Pancreas (tissue), 10 donors: ENCODE measurements at regions not wholly inside any gene's neighbourhood (a gene's known extent, or its start where the extent isn't known, plus 50 kb on each side); places are given as distances from the start of the nearest gene placed in this dataset.
"Not testable (repeated sequence)": the region's sequence is repeated elsewhere in the genome, so short reads cannot be mapped to it uniquely, and the experiment has no call there.

ENCODE experiments used
- ATAC-seq, 4 donors: fragments of 200-7000 bp; cut with Tn5 transposase; one replicate each; pipeline versions ENCODE4 v1.8.0 to v1.9.1; 2020; ENCODE audit warnings: mild to moderate bottlenecking in 4 of 4, moderate library complexity in 4 of 4
- DNase-seq, 6 donors: peaks; one replicate each; pipeline ENCODE4 v3.0.0-alpha.2; 2020
- FAIRE-seq: peaks from 2 replicates; lab custom pipeline; 2012; peaks lifted over from hg19 to GRCh38; lab: Jason Lieb, UNC
- H3K27ac ChIP-seq, 4 donors: fragments of 200-600 bp; sonication (generic); 1 replicate in 3 of 4; 2 replicates in 1 of 4; pipeline versions ENCODE4 v1.5.0 to v1.8.0; 2020
- H3K27me3 ChIP-seq, 4 donors: fragments of 200-600 bp; one replicate each; pipeline ENCODE4 v1.8.0; 2021
- H3K36me3 ChIP-seq, 3 donors: fragments of 200-600 bp; sonication (generic) in 1 of 3; one replicate each; pipeline versions ENCODE4 v1.5.0 to v1.8.0; 2020 to 2021
- H3K4me1 ChIP-seq, 3 donors: fragments of 200-600 bp; one replicate each; pipeline ENCODE4 v1.8.0; 2021
- H3K4me3 ChIP-seq, 4 donors: fragments of 200-600 bp; sonication (generic) in 2 of 4; one replicate each; pipeline versions ENCODE4 v1.5.0 to v1.8.0; 2020 to 2021
- H3K9me3 ChIP-seq, 4 donors: fragments of 200-600 bp; one replicate each; pipeline ENCODE4 v1.8.0; 2021
- WGBS, 2 donors: extraction: QIAGEN DNeasy Blood & Tissue Kit; methylation state at CpG; one replicate each; pipeline ENCODE4 v1.1.7; 2013; 5-methylcytosine and 5-hydroxymethylcytosine counted together
- intact Hi-C, 3 donors: fragments of 100-400 bp; cut with DNase I; formaldehyde crosslinking; loops; one replicate each; pipeline versions ENCODE4 v1.11.1 to v1.14.2; 2022
- TF ChIP-seq, protein P1 (sequence below), 4 donors: fragments of 200-600 bp; sonication (generic) in 3 of 4; IDR thresholded peaks; one replicate each; pipeline versions ENCODE4 v1.5.0 to v1.8.0; 2021; ENCODE audit warnings: antibody characterized with exemption in 4 of 4
- donor health status: healthy with polysubstance abuse.
- donor health status: DM: no; HTN: no; CAD: no; lungs with moderate emphysema.
- donor health status: DM: no; HTN: no; CAD: no.
- donor health status: control.
- donor health status: control.
- donor health status: Bipolar disorder and iron deficiency.
- donor health status: DM: yes; HTN: yes; CAD: no.
- donor health status: DM: no; HTN: no; CAD: no.
- donor health status: DM: no; HTN: no; CAD: no.
- donor health status: DM: yes; HTN: yes; CAD: no.

- no peaks in the 10 kb centered on the region for H3K36me3 ChIP-seq
- DNase-seq: no peak
- no peak overlapping the region for H3K27ac ChIP-seq
- FAIRE-seq: no peak
- no peaks in the 10 kb centered on the region for H3K27me3 ChIP-seq
- 22 to 27% methylated on average over 2 of the region's 2 CpGs for WGBS, 2 donors
- H3K4me3 ChIP-seq: no peak overlapping the region
- TF ChIP-seq, protein P1, sequence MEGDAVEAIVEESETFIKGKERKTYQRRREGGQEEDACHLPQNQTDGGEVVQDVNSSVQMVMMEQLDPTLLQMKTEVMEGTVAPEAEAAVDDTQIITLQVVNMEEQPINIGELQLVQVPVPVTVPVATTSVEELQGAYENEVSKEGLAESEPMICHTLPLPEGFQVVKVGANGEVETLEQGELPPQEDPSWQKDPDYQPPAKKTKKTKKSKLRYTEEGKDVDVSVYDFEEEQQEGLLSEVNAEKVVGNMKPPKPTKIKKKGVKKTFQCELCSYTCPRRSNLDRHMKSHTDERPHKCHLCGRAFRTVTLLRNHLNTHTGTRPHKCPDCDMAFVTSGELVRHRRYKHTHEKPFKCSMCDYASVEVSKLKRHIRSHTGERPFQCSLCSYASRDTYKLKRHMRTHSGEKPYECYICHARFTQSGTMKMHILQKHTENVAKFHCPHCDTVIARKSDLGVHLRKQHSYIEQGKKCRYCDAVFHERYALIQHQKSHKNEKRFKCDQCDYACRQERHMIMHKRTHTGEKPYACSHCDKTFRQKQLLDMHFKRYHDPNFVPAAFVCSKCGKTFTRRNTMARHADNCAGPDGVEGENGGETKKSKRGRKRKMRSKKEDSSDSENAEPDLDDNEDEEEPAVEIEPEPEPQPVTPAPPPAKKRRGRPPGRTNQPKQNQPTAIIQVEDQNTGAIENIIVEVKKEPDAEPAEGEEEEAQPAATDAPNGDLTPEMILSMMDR (IDR thresholded peaks at IDR 0.05): no peak
- H3K4me1 ChIP-seq: no peaks in the 10 kb centered on the region
- intact Hi-C loops: no loop called here
- H3K9me3 ChIP-seq: no peaks in the 10 kb centered on the region
- no peak for ATAC-seq
Observed at GRCh38 chr9:68627594-68627993, 77.4 kb upstream of the PIP5K1B start.

GRCh38 chr9:68629042-68629441, 76.0 kb upstream of the PIP5K1B start:
- Histone ChIP-seq H3K27me3 (no peaks in the 10 kb centered on the region), H3K4me1 (no peaks in the 10 kb centered on the region), H3K27ac (no peak overlapping the region), H3K4me3 (no peak overlapping the region), H3K9me3 (no peaks in the 10 kb centered on the region), H3K36me3 (no peaks in the 10 kb centered on the region)
- ATAC-seq (peak in 1 of 4 donors; percentile 16), DNase-seq (no peak), FAIRE-seq (no peak)
- TF ChIP-seq, protein P1 (IDR thresholded peaks at IDR 0.05): no peak
- intact Hi-C loops: no loop called here
- WGBS, 2 donors: 39 to 50% methylated on average over 2 of the region's 2 CpGs

- WGBS, 2 donors: 61 to 66% methylated on average over 1 of the region's 1 CpG
- H3K27me3 ChIP-seq: no peaks in the 10 kb centered on the region
- no peak for FAIRE-seq
- H3K27ac ChIP-seq: no peak overlapping the region
- intact Hi-C loops: no loop called here
- no peaks in the 10 kb centered on the region for H3K9me3 ChIP-seq
- H3K4me1 ChIP-seq: no peaks in the 10 kb centered on the region
- TF ChIP-seq, protein P1 (IDR thresholded peaks at IDR 0.05): no peak
- H3K4me3 ChIP-seq: no peak overlapping the region
- H3K36me3 ChIP-seq: no peaks in the 10 kb centered on the region
- no peak for ATAC-seq
- DNase-seq: no peak
Observed at GRCh38 chr9:68631811-68632210, 73.2 kb upstream of the PIP5K1B start.

DNA sequence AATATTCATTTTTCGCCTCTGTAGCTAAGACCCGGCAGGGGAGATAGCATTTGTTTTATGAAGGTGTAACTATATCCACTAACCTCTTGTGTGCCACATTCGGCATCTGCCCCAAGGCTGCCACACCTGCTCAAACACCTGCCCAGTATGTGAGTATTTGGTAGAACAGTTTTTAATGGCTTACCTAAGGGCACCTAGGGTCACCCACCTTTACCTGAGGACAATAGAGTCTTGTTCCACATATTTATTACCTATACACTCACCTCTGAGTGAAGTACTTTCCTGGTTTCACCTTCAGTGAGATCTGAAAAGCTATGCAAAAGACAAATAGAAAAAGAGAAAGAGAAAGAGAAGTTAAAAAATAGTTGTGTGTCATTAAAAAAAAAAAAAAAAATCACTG, 68.0 kb upstream of the PIP5K1B start:
- H3K36me3 ChIP-seq: no peaks in the 10 kb centered on the region
- FAIRE-seq (no peak), DNase-seq (no peak), ATAC-seq (no peak)
- no peak overlapping the region for H3K4me3 ChIP-seq
- no peaks in the 10 kb centered on the region for H3K4me1 ChIP-seq
- TF ChIP-seq, protein P1 (IDR thresholded peaks at IDR 0.05): no peak
- H3K27me3 ChIP-seq: no peaks in the 10 kb centered on the region
- intact Hi-C loops: no loop called here
- no peaks in the 10 kb centered on the region for H3K9me3 ChIP-seq
- 62 to 65% methylated on average over 3 of the region's 3 CpGs for WGBS, 2 donors
- peak overlapping the region in 1 of 4 donors; percentile 27 for H3K27ac ChIP-seq

GRCh38 chr9:68639261-68639660, 65.8 kb upstream of the PIP5K1B start:
- H3K4me3 ChIP-seq, H3K36me3 ChIP-seq, H3K9me3 ChIP-seq, H3K27ac ChIP-seq, H3K27me3 ChIP-seq, ATAC-seq, FAIRE-seq, H3K4me1 ChIP-seq, intact Hi-C loops, DNase-seq: not testable (repeated sequence)
- 96% methylated on average over 7 of the region's 7 CpGs for WGBS, 2 donors
